ENCODE measurements at regions not wholly inside any gene's neighbourhood (a gene's known extent, or its start where the extent isn't known, plus 50 kb on each side); places are given as distances from the start of the nearest gene placed in this dataset.

GRCh38 chr11:120021391-120021953 lies 116.4 kb downstream of the TRIM29 start:
- no peak for TF ChIP-seq POLR2A (IDR thresholded peaks at IDR 0.05; ENCODE audit: low read depth, low read length)
- TF ChIP-seq TAF1 (IDR thresholded peaks at IDR 0.05; ENCODE audit: borderline replicate concordance, low read depth, low read length) = no peak
